Transverse colon (tissue), 4 donors: ENCODE measurements at regions not wholly inside any gene's neighbourhood (a gene's known extent, or its start where the extent isn't known, plus 50 kb on each side); places are given as distances from the start of the nearest gene placed in this dataset.

Experiments
- DNase-seq: peaks from one replicate; pipeline ENCODE4 v3.0.0-alpha.2; 2019
- H3K27ac ChIP-seq, 4 donors: fragments of 200-600 bp; sonication (generic); 2 replicates each; pipeline ENCODE4 v1.5.1; 2016 to 2018; ENCODE audit warnings: inconsistent platforms in 4 of 4
- H3K27me3 ChIP-seq: fragments of 200-600 bp; sonication (generic); 2 replicates; pipeline ENCODE4 v1.5.1; 2017; ENCODE audit warnings: inconsistent platforms
- H3K36me3 ChIP-seq, 4 donors: fragments of 200-600 bp; sonication (generic); 2 replicates each; pipeline ENCODE4 v1.5.1; 2017 to 2019; ENCODE audit warnings: inconsistent platforms in 4 of 4
- H3K4me1 ChIP-seq, 4 donors: fragments of 200-600 bp; sonication (generic); 2 replicates each; pipeline ENCODE4 v1.5.1; 2017 to 2020; ENCODE audit warnings: inconsistent platforms in 4 of 4
- H3K4me3 ChIP-seq, 4 donors: fragments of 200-600 bp; sonication (generic); 1 replicate in 1 of 4; 2 replicates in 3 of 4; pipeline versions ENCODE4 v1.5.1 to v1.6.1; 2017 to 2019; ENCODE audit warnings: inconsistent platforms in 4 of 4
- H3K9me3 ChIP-seq, 2 donors: fragments of 200-600 bp; sonication (generic); 2 replicates each; pipeline ENCODE4 v1.5.1; 2017 to 2019; ENCODE audit warnings: inconsistent platforms in 2 of 2
- EP300 ChIP-seq: sonication (generic); formaldehyde crosslinking; IDR thresholded peaks from one replicate; pipeline ENCODE4 v1.6.1; 2017; ENCODE audit warnings: antibody characterized with exemption, low read depth
- POLR2A ChIP-seq: fragments of 450-650 bp; IDR thresholded peaks from one replicate; pipeline ENCODE4 v1.6.1; 2016; ENCODE audit warnings: antibody characterized with exemption, mild to moderate bottlenecking, moderate library complexity
- POLR2AphosphoS5 ChIP-seq, 3 donors: sonication (generic); formaldehyde crosslinking; IDR thresholded peaks; one replicate each; pipeline ENCODE4 v1.6.1; 2016; ENCODE audit warnings: antibody characterized with exemption in 3 of 3
- WGBS, 2 donors: methylation state at CpG; one replicate each; pipeline ENCODE4 v1.1.5; 2018; ENCODE audit warnings: low coverage in 1 of 2; 5-methylcytosine and 5-hydroxymethylcytosine counted together
- in situ Hi-C, 4 donors: fragments of 200-750 bp; cut with MboI; loops; one replicate each; pipeline versions ENCODE4 v1.15.0 to v1.15.1; 2017; ENCODE audit warnings: low sequenced_read_pairs in 3 of 4, low pct_ligation_motif_present in 1 of 4, low pct_unique_long_range_greater_than_20kb in 1 of 4
- intact Hi-C: fragments of 100-400 bp; cut with DNase I; formaldehyde crosslinking; loops from one replicate; pipeline ENCODE4 v1.15.1; 2023; ENCODE audit warnings: low total_unique reads
- TF ChIP-seq, protein P1 (sequence below), 5 experiments: fragments of 200-600 bp in 3 of 5; fragments of 450-650 bp in 2 of 5; sonication (generic) in 3 of 5; IDR thresholded peaks; 1 replicate in 2 of 5; 2 replicates in 3 of 5; pipeline ENCODE4 v1.5.1; 2016 to 2017; ENCODE audit warnings: antibody characterized with exemption in 5 of 5, inconsistent platforms in 3 of 5, mild to moderate bottlenecking in 2 of 5, moderate library complexity in 1 of 5

DNA sequence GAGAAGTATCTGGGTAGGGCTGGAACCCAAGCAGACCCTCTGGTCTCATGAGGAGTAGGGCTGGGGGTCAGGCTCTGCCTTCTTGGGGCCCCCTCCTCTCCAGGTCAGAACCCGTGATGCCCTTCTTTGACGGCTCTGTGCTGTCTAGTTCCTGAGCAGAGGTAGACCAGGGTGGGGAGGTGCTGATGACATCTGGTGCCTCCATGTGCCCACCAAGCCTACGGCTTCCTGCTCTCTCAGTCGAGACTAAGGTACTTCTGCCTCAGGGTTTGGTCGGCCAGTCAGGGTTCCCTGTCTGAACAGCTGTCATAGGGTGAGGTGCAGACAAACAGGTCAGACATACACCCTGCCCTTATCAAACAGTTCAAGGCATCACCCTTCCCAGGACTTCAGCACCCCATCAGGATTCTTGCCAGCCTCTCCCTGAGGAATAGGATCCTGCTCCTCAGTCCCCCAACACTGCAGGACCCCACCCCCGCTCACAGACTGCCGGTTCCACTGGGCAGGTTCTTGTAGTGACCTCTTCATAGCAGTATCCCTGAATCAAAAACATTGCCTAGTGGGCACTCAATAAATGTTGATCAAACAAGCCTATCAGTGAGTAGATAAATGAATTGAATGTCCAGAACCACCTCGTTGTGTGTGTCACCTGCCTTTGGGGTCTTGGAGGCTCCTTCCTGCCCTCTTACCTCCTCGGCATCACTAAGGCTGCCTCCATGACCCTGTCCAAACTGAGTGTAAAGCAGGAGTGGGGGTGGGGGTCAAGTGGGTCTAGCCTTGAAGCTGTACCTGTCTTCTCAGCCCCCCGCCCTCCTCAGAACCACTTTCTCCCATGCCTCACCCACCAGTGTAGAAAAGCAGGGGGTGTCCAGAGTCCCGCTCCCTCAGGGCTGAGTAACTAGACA lies 158.2 kb downstream of the BUD13 start:
- no peak for DNase-seq
- no peaks in the 10 kb centered on the region for H3K4me1 ChIP-seq
- TF ChIP-seq, protein P1, sequence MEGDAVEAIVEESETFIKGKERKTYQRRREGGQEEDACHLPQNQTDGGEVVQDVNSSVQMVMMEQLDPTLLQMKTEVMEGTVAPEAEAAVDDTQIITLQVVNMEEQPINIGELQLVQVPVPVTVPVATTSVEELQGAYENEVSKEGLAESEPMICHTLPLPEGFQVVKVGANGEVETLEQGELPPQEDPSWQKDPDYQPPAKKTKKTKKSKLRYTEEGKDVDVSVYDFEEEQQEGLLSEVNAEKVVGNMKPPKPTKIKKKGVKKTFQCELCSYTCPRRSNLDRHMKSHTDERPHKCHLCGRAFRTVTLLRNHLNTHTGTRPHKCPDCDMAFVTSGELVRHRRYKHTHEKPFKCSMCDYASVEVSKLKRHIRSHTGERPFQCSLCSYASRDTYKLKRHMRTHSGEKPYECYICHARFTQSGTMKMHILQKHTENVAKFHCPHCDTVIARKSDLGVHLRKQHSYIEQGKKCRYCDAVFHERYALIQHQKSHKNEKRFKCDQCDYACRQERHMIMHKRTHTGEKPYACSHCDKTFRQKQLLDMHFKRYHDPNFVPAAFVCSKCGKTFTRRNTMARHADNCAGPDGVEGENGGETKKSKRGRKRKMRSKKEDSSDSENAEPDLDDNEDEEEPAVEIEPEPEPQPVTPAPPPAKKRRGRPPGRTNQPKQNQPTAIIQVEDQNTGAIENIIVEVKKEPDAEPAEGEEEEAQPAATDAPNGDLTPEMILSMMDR (IDR thresholded peaks at IDR 0.05) = no peak
- TF ChIP-seq POLR2AphosphoS5 (IDR thresholded peaks at IDR 0.05) (no peak), POLR2A (no peak), EP300 (no peak)

DNA sequence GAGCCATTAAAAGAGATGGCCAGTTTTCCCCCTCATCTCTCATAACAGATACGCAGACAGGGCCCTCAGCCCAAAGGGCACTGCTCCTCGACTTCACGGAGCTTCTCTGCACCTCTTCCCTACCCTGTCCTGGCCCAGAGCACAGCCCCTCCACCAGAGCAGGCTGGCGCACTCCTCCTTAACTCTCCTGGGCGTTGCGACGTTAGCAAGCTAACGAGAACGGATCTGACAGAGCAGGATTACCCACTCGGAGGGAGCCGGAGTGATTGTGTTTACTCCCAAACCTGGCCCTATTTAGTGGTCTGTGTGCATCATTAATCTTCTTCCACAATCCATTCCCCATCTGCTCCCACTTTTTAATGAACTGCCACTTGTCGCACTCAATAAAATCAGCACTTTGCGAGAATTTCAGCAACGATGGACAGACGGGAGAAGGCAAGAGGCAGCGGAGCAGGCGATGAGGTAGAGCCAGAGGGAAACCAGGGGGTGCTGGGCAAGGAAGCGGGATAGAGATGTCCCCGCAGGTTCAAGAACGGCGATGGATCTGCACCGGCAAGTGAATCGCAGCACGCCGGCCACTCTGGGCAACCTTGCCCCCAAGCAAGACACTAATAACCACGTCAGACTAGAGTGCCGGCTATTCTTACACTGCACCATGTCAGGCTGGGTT lies 159.4 kb downstream of the BUD13 start:
- no peak for DNase-seq

More for the DNA sequence above, 158.2 kb downstream of the BUD13 start:
- no peaks in the 10 kb centered on the region for H3K9me3 ChIP-seq
- H3K27ac ChIP-seq = no peak overlapping the region
- intact Hi-C loops = no loop called here
- H3K36me3 ChIP-seq = no peaks in the 10 kb centered on the region
- WGBS, 2 donors = 77% methylated on average over 10 of the region's 11 CpGs; no CpG with 5 or more reads in 1 of the 2 donors
- H3K27me3 ChIP-seq = no peaks in the 10 kb centered on the region
- no peak overlapping the region for H3K4me3 ChIP-seq
- in situ Hi-C loops = no loop called here

DNA sequence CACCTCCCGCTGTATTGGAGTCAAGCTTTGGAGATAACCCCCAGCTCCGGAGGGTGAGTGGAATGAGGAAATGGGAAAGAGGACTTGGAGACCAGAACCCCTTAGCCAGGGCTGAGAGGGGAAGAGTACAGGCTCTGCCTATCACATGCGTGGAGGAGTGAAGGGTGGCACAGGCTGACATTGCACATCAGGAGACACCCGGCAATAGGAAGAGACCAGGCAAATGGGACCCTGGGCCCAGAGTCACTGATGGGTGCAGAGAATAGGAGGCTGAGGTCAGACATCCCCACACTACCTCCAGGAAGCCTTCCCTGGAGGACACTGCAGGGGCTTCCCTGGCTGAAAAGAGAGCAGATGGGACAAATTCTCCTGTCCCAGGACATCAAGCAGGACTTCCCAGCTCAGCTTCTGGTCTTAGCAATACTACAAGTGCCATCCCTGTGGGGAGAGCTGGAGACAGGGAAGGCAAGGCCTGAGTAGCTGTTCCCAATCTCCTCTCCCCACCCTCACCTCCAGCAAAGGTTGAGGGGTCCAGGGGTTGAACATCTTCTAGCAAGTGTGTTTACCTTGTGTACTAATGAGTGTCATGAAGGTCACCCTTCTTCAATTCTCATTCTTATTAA lies 160.7 kb downstream of the BUD13 start:
- no peak for DNase-seq
- Histone ChIP-seq H3K27me3 (no peaks in the 10 kb centered on the region), H3K4me3 (no peak overlapping the region), H3K4me1 (no peaks in the 10 kb centered on the region), H3K36me3 (no peaks in the 10 kb centered on the region), H3K9me3 (no peaks in the 10 kb centered on the region), H3K27ac (no peak overlapping the region)
- TF ChIP-seq, protein P1 (IDR thresholded peaks at IDR 0.05) = no peak
- 87% methylated on average over 4 of the region's 4 CpGs; no CpG with 5 or more reads in 1 of the 2 donors for WGBS, 2 donors
- intact Hi-C loops = no loop called here
- in situ Hi-C loops = no loop called here

More for the DNA sequence above, 159.4 kb downstream of the BUD13 start:
- Histone ChIP-seq H3K27ac (no peak overlapping the region), H3K4me1 (no peaks in the 10 kb centered on the region), H3K9me3 (no peaks in the 10 kb centered on the region), H3K36me3 (no peaks in the 10 kb centered on the region), H3K4me3 (no peak overlapping the region), H3K27me3 (no peaks in the 10 kb centered on the region)
- TF ChIP-seq POLR2AphosphoS5 (IDR thresholded peaks at IDR 0.05) (no peak), POLR2A (no peak), EP300 (no peak)
- TF ChIP-seq, protein P1 (IDR thresholded peaks at IDR 0.05) = no peak
- 72 to 80% methylated on average over 7 to 27 of the region's 27 CpGs for WGBS, 2 donors
- intact Hi-C loops (no loop called here), in situ Hi-C loops (no loop called here)

DNA sequence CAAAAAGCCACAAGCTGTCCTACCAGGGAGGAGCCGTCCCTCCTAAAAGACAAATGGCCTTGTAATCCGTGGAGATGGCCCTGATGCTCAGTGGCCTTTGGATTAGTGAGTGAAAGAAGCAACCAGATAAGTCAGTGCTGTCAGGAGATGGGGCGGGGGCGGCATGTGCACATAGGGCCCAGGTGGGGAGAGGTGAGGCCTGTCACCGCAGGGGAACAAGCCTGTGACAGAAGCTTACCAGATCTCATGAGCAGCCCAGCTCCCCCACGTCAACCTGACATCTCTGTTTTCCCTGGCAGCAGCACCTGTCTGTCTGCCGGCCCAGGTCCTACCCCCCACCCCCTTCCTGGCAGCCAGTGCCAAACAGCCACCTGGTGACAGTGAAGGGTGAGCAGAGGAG lies 162.6 kb downstream of the BUD13 start:
- intact Hi-C loops (no loop called here), in situ Hi-C loops (no loop called here)
- no peak for DNase-seq
- no peaks in the 10 kb centered on the region for H3K36me3 ChIP-seq
- H3K27me3 ChIP-seq = no peaks in the 10 kb centered on the region
- no peaks in the 10 kb centered on the region for H3K9me3 ChIP-seq
- H3K27ac ChIP-seq = no peak overlapping the region
- no peak overlapping the region for H3K4me3 ChIP-seq
- WGBS, 2 donors = 71% methylated on average over 7 of the region's 7 CpGs; no CpG with 5 or more reads in 1 of the 2 donors
- no peaks in the 10 kb centered on the region for H3K4me1 ChIP-seq
- TF ChIP-seq, protein P1 (IDR thresholded peaks at IDR 0.05) = no peak
- TF ChIP-seq EP300 (no peak), POLR2AphosphoS5 (IDR thresholded peaks at IDR 0.05) (no peak), POLR2A (no peak)
